ENCODE measurements at regions not wholly inside any gene's neighbourhood (a gene's known extent, or its start where the extent isn't known, plus 50 kb on each side); places are given as distances from the start of the nearest gene placed in this dataset.
A peak's percentile ranks its signal among the peaks of the same experiment; 100 is the strongest.
"Not testable (repeated sequence)": the region's sequence is repeated elsewhere in the genome, so short reads cannot be mapped to it uniquely, and the experiment has no call there.

GRCh38 chr5:53160895-53161294 lies 51.3 kb upstream of the MOCS2 start:
- FAIRE-seq, result no peak

GRCh38 chr5:53161876-53162275 lies 52.3 kb upstream of the MOCS2 start:
- FAIRE-seq, result no peak

GRCh38 chr5:53164478-53165165 lies 55.1 kb upstream of the MOCS2 start:
- no peak for FAIRE-seq

- FAIRE-seq, result no peak
Observed at GRCh38 chr5:53165431-53166182, 56.0 kb upstream of the MOCS2 start.

GRCh38 chr5:53166183-53166495 lies 56.6 kb upstream of the MOCS2 start:
- no peak for FAIRE-seq

GRCh38 chr5:53167836-53168235 lies 58.3 kb upstream of the MOCS2 start:
- no peak for FAIRE-seq

GRCh38 chr5:53169933-53170332 lies 60.4 kb upstream of the MOCS2 start:
- FAIRE-seq, result no peak

- peak; percentile 41 for FAIRE-seq
Observed at GRCh38 chr5:53170746-53171349, 61.3 kb upstream of the MOCS2 start.

- not testable (repeated sequence) for FAIRE-seq
Observed at GRCh38 chr5:53172073-53172472, 62.5 kb upstream of the MOCS2 start.

GRCh38 chr5:53172630-53173029 lies 63.1 kb upstream of the MOCS2 start:
- no peak for FAIRE-seq

- FAIRE-seq, result no peak
Observed at GRCh38 chr5:53173083-53173482, 63.5 kb upstream of the MOCS2 start.

- no peak for FAIRE-seq
Observed at GRCh38 chr5:53178830-53179229, 69.3 kb upstream of the MOCS2 start.

GRCh38 chr5:53179691-53180090 lies 70.1 kb upstream of the MOCS2 start:
- no peak for FAIRE-seq

- FAIRE-seq, result no peak
Observed at GRCh38 chr5:53180538-53180937, 71.0 kb upstream of the MOCS2 start.

GRCh38 chr5:53180991-53181390 lies 71.4 kb upstream of the MOCS2 start:
- no peak for FAIRE-seq

GRCh38 chr5:53183880-53184279 lies 74.3 kb upstream of the MOCS2 start:
- no peak for FAIRE-seq

- FAIRE-seq, result no peak
Observed at GRCh38 chr5:53191548-53192165, 82.1 kb upstream of the MOCS2 start.

- no peak for FAIRE-seq
Observed at GRCh38 chr5:53194086-53194485, 84.5 kb upstream of the MOCS2 start.

- FAIRE-seq, result no peak
Observed at GRCh38 chr5:53199882-53200281, 90.3 kb upstream of the MOCS2 start.

- no peak for FAIRE-seq
Observed at GRCh38 chr5:53200306-53200705, 90.7 kb upstream of the MOCS2 start.

- FAIRE-seq, result no peak
Observed at GRCh38 chr5:53201746-53202145, 92.2 kb upstream of the MOCS2 start.

- no peak for FAIRE-seq
Observed at GRCh38 chr5:53206562-53206961, 97.0 kb upstream of the MOCS2 start.

GRCh38 chr5:53211799-53212198 lies 102.2 kb upstream of the MOCS2 start:
- FAIRE-seq, result no peak

GRCh38 chr5:53219174-53219573 lies 109.6 kb upstream of the MOCS2 start:
- no peak for FAIRE-seq
